Putamen (tissue), 1 donor: ENCODE measurements at regions not wholly inside any gene's neighbourhood (a gene's known extent, or its start where the extent isn't known, plus 50 kb on each side); places are given as distances from the start of the nearest gene placed in this dataset.
"Not testable (repeated sequence)": the region's sequence is repeated elsewhere in the genome, so short reads cannot be mapped to it uniquely, and the experiment has no call there.

Source experiments
- DNase-seq: peaks from one replicate; pipeline ENCODE4 v3.0.0-alpha.2; 2016; ENCODE audit warnings: low spot score

DNA sequence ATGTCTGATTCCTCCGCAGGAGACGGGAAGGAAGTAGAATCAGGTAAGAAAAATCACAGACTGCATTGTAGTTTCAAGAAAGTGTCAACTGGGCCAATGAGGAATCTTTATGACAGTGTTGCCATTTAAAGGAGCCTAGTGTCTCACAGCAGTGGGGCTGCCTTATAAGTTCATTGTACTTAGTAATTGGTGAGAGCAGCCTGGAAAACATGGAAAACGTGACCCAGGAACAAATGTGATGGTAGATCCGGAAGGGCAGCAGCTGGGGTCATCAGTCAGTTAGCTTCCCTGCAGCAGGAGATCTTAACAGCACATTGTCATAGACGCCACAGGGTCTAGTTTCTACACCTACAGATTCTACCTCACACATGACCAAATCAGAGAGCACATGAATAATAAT is 630.0 kb upstream of the LMO3 start:
- no peak for DNase-seq

DNA sequence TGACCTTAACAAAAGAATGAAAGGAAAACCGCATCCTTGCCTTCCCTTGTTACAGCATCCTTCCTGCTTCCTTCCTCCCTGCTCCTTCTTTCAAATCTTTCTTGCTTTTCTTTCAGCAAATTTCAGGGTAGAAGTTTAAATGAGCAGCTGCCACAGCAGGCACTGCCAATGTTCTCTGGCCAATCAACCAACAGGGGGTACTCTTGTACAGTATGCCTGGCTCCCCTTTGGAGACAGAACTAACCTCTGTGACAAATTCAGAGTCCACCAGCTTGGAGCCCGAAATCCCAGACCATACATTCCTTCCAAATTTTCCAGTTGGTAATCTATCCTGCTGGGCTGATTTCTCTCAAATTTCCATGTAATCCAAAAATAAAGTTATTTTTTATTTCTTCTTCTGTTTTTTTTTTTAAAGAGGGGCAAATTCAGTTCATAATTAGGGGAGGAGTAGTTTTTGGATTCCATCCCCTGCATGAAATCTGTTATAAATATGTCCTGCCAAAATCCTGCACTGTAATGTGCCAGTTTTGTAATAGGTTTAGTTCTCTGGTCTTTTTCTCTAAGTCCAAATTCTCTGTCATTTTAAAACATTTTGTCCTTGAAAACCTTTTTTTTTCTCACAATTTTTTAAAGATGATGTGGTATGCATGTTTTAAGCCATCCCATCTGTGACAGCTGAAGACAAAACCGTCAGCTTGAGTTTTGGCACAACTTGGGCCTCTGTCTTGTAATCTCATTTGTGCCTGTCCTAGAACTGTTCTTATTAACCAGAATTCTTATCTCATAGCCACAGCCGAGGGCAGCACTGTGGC is 610.0 kb upstream of the LMO3 start:
- DNase-seq: no peak

DNA sequence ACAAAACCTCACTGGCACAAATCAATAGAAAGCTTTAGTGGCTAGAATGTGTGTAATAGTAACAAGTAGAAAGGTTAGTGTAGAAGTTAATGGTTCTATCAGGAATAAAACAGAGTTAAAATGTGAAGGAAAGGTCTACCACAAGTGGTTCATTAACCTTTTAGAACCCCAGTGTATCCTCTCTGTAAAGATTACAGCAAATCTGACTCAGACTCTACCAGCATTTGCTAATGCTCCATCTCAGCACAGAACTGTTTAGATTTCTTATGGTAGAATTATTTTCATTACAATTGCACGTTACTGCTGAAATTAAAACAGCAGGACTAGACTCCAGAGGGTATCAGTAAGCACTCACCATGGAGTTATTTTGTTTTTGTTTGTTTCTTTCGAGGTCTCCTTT is 609.0 kb upstream of the LMO3 start:
- DNase-seq: no peak

DNA sequence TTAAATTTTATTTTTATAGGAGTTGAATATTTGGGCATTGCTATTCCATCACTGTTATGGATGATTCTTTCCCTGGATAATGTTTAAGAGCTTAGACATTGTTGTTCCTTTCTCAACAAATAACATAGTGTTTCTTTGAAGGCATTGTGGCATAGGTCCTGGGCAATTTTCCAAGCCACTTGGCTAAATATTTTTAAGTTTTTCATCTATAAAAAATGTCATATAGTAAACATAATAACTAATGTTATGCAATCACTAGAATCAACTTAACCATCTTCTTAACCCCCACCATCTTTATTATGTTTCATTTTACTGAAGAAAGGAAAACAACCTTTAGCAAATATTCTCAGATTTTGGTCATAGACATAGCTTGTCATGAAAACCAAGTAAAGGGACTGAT is 600.6 kb upstream of the LMO3 start:
- DNase-seq: no peak

DNA sequence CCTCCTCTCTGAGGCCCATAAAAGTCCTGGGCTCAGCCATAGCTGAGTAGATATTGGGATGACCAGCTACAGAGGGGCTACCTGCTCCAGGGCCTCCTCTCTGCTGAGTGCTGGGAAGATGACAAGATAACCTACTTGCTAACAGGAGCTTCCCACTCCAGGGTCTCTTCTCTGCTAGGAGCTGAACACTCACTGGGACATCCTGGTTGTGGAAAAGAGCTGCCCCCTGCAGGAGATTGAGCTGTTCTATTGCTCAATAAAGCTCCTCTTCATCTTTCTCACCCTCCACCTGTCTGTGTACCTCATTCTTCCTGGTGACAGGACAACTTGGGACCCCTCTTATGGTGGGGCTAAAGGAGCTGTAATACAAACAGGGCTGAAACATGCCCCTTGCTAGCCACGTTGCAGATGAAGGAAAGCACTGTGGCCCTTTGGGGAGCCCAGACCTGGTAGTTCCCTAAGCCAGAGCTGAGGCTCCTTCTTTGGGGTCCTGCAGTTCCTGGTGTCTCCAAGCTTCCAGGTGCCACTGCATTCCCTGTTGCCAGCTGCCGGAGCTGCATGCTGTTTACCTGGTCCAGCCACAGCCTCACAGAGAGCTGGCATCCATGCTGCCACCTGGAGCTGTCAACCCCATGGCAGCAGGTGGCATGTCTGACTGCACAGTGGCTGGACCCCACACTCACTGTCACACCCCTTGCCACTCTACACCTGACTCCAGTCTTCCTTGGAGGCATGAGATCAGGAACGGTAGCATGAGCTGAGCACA is 598.5 kb upstream of the LMO3 start:
- no peak for DNase-seq

DNA sequence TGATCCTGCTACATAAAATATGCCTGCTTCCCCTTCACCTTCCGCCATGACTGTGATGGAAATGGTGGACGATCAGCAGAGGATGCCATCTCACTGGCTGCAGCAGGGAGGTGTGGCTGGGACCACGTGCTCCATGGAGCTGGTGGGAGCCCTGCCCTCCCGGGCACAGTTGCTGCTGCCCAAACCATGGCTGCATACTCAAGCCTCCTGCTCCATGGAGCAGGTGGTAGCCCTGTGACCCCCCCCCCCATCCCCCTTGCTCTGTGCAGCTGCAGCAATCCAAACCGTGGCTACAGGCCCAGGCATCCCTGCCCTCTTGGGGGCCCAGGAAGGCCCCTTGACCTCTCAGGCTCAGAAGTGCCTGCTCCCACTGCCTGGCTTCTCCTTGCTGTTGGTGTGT is 597.5 kb upstream of the LMO3 start:
- DNase-seq: no peak

DNA sequence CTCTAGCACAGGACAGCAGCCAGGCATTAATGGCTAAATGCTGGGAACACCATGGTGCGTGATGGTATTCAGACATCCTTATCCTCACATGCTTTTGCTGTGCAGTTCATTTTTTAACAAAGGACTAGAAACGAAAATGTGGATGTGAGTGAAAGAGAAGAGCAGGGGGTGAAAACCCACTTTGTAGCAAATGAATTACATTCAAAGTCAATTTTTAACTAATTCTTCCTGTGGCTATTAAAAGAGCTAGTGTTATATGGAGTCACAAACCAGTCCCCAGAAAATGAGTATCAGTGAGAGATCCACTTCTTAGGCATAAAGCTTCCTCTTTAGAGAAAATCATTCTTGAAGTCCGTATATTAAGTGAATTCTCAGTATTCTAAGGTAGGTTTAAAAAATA is 592.0 kb upstream of the LMO3 start:
- DNase-seq: no peak

DNA sequence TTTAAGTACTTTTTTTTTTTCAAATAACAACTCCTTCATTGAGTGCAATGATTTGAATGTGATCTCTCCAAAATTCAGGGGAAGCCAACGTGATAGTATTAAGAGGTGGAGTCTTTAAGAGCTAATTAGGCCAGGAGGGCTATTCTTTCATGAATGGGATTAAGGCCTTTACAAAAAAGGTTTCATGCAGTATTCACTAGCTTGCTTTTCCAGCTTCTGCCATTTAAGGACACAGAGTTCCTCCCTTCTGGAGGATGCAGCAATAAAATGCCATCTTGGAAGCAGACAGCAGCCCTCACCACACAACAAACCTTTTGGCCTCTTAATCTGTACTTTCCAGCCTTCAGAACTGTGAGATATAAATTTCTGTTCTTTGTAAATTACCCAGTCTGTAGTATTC is 586.8 kb upstream of the LMO3 start:
- no peak for DNase-seq

DNA sequence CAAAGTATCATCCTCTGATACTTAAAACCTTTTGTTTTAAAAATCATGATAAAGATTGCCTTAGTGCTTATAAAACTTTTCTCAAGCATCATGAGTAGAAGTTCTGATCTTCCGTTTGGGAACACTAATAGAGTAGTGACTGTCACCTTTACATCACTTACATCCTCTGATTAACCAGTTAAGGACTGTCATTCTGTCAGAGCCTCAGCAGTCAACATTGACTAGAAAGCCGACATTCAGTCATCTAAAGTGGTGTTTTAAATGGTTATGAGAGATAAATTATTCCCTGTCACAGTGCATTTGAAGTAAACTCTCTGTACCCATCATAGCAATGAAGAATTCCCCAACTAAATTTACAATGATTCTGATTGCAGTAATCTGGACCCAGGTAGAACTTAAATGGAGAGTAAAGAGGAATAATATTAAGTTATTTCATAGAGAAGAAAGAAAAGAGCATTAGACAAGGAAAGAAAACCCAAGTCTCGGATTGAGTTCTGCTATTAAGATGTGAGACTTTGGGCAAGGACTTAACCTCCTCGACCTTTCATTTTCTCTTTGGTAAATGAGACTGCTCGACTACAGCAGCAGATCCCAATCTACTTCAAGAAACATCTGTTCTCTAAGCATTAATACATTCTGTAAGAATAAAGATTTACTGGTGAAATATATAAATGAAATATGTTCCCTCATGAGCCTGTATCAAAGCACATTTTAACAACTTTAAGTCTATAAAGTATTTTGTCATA is 563.9 kb upstream of the LMO3 start:
- no peak for DNase-seq

DNA sequence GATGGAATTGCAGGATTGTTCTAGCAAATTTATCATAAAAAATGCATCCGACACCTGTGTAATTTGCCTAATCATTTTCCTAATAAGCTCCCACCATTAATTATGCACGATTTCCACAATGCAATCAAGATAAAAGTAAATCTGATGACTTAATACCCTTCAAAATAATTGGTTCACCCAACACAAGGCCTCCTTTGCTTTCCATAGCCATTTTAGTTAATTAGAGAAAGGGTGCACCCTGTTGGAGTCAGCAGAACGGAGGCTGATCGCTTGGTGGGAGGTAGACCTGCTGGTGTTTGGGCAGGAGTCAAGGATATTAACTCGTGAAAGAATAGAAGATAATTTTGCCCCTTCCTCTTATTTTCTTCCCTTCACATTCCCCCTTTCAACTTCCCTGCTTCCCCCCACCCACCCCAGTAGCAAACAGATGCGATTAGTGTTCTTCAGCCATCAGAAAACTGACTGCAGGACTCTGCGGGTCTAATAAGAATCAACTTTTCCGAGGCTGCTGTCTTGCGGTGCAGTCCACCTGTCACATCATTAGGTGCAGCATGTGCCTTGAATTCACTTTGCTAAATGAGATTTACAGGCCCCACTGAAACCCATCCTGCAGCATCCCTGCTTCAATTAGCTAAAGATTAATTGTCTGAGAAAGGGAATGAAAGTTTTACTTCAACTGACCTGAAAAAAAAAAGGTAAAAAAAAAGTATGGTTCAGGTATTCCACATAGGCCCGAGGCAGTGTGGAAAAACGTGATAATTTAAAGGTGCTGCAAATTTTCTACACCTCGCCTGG is 553.7 kb upstream of the LMO3 start:
- DNase-seq: no peak

DNA sequence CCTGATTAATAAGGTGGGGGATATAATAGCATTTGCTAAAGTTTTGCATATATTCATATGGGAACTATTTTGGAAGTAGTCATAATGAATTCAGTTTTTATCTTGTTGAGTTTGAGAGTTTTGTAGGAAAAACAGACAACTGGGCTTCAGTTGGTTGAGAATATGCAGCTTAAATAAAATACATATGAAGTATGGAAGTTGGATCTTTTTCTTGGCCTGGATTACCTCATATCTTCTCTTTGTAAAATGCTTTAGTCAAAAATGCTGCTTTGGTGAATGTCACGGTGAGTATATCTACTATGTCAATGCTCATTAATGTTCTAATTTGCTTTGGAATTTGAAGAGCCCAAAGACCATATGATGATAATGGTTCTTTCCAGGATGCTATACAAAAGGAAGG is 552.2 kb upstream of the LMO3 start:
- no peak for DNase-seq

DNA sequence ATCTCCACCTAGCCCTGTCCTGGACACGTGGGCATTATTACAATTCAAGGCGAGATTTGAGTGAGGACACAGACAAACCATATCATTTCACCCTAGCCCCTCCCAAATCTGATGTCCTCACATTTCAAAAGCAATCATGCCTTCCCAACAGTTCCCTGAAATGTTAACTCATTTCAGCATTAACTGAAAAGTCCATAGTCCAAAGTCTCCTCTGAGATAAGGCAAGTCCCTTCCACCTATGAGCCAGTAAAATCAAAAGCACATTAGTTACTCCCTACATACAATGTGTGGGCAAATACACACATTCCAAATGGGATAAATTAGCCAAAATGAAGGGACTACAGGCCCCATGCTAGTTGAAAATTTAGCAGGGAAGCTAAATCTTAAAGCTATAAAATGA is 546.0 kb upstream of the LMO3 start:
- no peak for DNase-seq

DNA sequence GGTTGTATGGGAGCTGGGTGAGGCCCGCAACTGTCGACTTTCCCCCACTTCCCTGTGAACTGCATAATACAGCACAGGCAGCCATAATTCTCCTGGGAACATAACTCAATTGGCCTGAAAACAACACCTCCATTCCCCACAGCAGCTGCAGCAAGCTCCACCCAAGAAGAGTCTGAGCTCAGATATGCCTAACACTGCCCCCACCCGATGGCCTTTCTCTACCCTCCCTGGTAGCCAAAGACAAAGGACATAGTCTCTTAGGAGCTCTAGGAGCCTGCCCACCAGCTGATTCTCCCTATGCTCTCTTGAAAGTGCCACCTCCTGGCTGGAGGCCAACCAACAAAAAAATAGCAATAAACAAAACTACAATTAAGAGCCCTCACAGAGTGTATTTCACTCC is 542.7 kb upstream of the LMO3 start:
- no peak for DNase-seq

DNA sequence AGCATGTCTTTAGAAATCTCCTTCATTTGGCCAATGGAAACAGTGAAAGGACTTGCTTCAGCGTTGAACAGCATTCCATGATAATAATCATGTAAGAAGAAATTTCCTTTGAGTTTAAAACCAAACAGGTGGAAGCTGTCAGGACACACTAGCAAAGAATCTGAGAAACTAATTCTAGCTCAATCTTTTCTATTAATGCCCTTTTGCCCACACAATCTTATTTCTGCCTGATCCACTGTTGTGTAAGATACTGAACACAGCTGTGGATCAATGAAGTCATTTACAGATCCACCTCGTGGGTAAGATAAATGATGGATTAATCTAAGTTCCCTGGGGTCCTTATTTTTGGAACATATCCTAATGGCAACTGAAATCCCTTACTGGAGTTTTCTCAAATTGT is 536.9 kb upstream of the LMO3 start:
- DNase-seq: no peak

DNA sequence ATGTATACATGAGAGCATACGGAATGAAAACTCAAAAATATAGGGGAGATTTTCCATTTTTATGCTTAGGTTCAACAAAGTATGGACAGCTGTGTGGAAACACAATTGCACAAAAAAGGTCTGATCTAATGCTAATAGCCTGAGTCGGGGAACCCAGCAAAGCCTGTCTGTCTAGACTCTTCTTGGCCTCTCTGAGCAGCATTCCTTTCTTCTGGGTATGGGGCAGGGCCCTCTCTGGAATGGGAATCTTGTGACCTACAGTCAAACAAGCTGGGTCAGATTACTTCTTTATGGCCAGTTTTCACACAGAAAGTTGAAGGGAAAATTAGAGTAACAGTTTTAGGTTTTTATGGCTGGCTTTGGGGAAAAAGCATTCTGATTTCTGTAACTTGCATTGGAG is 534.0 kb upstream of the LMO3 start:
- no peak for DNase-seq

DNA sequence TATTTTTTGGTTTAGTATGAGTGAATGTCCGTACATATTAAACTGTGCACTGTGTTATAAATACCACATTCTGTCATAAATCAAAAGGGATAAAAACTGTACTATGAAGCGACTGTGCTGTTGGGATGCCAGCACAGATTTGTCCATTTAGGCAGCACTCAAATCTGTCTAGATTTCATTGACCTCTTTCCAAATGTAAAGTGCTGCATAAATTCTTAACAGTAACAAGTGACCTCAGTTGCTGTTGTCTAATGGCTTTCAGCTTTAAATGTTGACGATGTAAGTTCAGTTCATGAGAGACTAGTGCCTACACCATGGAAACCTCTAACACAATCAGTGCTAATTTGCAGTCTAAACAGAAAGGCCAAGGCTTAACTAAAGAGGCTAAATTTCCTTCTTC is 531.4 kb upstream of the LMO3 start:
- DNase-seq: no peak

DNA sequence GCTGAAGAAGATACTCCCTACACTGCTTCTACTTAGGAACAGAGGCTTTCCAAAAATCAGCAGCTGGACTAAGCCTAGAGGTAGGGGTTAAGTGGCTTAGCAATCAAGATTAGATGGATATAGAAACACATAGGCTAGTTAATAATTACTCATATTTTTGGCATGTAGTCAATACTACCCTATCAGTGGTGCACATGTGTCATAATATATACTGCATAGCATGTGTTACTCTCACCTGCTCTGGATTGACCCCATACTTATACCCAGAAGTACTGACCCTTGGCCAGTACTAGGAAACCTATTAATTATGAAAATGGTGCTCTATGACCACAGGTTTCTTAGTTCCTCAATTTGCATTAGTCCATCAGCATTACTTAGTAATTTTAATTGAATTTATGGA is 528.4 kb upstream of the LMO3 start:
- no peak for DNase-seq

DNA sequence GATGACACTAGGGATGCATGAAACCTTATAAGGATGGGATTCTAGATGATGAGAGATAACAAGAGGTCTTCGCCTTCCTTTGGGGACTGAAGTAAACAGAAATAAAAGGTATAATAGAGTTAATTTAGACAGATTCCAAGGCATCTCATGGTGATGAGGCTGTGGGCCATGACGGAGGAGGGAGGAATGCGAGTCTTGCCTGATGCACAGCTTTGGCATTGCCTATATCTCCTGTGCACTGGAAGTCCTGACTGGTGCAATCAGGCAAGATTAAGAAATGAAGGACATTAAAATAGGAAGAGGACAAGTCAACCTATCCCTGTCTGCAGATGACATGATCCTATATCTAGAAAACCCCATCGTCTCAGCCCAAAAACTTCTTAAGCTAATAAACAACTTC is 526.4 kb upstream of the LMO3 start:
- DNase-seq: no peak

DNA sequence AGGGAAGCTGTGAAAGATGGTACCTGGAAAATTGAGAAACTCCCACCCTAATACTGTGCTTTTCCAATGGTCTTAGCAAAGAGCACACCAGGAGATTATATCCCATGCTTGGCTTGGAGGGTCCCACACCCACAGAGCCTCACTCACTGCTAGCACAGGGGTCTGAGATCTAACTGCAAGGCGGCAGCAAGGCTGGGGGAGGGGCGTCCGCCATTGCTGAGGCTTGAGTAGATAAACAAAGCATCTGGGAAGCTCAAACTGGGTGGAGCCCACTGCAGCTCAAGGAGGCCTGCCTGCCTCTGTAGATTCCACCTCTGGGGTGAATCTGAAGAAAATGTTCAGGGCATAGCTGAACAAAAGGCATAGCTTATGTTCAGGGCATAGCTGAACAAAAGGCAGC is 510.6 kb upstream of the LMO3 start:
- not testable (repeated sequence) for DNase-seq

DNA sequence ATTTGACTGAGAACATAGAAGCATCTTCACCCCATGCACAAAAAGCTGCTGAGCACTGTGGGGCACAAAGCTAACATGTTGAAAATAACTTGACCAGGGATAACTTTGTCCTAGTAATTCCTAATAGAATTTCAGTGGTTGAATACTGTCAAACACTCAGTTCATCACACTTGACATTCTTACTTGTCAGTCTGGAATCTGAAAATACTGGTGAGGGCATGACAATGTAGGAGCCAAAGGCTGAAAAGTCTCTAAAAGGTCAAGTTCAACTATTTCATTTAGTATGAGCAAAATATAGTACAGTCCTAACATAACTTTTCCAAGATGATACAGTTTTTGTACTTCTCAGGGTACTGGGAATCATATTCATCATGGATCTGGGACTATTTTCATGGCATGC is 504.4 kb upstream of the LMO3 start:
- DNase-seq: no peak

DNA sequence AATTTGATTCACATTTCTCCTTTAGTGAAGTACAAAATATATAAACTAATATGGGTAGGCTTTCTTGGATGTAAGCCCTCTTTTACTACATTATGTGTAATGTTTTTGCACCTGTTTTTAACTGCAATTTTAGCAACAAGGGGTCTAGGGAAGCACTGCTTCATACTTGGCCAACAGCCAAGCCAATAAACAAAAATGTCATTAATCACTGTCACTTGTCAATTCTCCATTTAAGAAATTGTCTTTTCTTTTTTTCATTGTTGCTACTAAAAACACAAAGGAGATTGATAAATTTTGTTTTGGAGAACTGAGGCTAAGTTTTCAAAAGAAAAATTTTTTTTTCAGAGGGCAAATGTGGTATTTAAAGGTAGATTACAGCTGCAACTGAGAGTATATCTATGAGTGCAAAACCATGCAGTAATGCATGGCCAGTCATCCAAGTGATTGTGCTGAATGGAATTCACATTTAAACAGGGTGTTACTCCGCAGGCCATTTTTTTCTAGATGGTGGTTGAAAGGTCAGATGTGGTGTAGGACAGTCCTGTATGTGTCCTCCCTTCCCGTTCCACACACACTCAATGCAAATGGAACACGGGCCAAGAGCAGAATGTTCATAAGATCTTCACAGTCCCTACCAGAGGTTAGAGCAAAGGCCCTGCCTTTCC is 503.0 kb upstream of the LMO3 start:
- DNase-seq: no peak

DNA sequence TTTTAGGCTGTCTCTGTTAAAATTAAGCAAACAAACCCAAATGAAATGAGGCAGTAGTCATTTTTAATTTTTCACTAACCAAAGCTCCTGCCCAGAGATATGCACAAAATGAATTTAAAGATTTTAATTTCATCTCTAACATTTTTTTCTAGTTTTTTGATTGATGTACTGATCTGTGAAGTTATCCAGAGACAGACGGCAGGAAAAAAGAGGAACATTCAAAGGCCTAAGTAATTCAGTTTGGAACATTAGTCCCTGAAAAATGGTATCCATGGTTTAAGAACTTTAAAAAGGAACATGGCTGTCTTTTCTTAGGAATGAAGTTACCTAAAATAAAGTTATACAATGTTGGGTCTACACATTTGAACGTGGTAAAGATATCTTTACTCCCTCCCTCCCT is 498.8 kb upstream of the LMO3 start:
- no peak for DNase-seq
